ENCODE measurements at regions not wholly inside any gene's neighbourhood (a gene's known extent, or its start where the extent isn't known, plus 50 kb on each side); places are given as distances from the start of the nearest gene placed in this dataset.

DNA sequence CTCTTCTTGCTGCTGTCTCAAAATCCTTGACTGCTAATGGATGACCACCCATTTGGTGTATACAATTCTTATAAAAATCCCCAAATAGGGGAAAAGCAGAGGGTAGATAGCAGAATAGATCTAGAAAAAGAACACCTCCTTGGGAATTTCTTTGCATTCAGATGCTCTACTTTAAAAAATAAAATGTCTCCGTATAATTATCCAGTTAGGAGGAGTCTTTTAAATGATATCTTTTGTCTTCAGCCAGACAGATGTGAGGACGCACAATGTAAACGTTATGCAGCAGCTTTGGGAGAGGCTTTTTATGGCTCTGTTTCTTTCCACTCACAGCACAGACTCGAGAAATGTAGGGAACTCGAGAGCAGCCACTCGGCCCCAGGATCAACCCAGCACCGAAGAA, 300.2 kb downstream of the IRF8 start:
- no peak for TF ChIP-seq CTCF (IDR thresholded peaks at IDR 0.05; ENCODE audit: poor library complexity, severe bottlenecking)
- Histone ChIP-seq H3K36me3 (ENCODE audit: low read depth) (no peaks in the 10 kb centered on the region), H3K27ac (ENCODE audit: poor library complexity, severe bottlenecking) (no peak overlapping the region), H3K9me3 (ENCODE audit: severe bottlenecking) (no peaks in the 10 kb centered on the region), H3K27me3 (ENCODE audit: insufficient read depth, poor library complexity, severe bottlenecking) (peaks cover 95% of the 10 kb centered on the region), H3K4me3 (ENCODE audit: severe bottlenecking) (no peak overlapping the region), H3K4me1 (ENCODE audit: insufficient read depth, poor library complexity, severe bottlenecking) (no peaks in the 10 kb centered on the region)
- no peak for DNase-seq (ENCODE audit: low spot score)
- no peak for ATAC-seq (ENCODE audit: low read depth)

GRCh38 chr16:86199871-86200695, 301.1 kb downstream of the IRF8 start:
- Histone ChIP-seq H3K27ac (ENCODE audit: poor library complexity, severe bottlenecking) (no peak overlapping the region), H3K9me3 (ENCODE audit: severe bottlenecking) (no peaks in the 10 kb centered on the region), H3K36me3 (ENCODE audit: low read depth) (no peaks in the 10 kb centered on the region), H3K4me1 (ENCODE audit: insufficient read depth, poor library complexity, severe bottlenecking) (no peaks in the 10 kb centered on the region), H3K27me3 (ENCODE audit: insufficient read depth, poor library complexity, severe bottlenecking) (peaks cover 86% of the 10 kb centered on the region), H3K4me3 (ENCODE audit: severe bottlenecking) (no peak overlapping the region)
- no peak for ATAC-seq (ENCODE audit: low read depth)
- no peak for DNase-seq (ENCODE audit: low spot score)
- TF ChIP-seq CTCF (IDR thresholded peaks at IDR 0.05; ENCODE audit: poor library complexity, severe bottlenecking), result no peak

GRCh38 chr16:86200722-86201121, 301.8 kb downstream of the IRF8 start:
- H3K27me3 ChIP-seq (ENCODE audit: insufficient read depth, poor library complexity, severe bottlenecking), result peaks cover 80% of the 10 kb centered on the region
- no peak for TF ChIP-seq CTCF (IDR thresholded peaks at IDR 0.05; ENCODE audit: poor library complexity, severe bottlenecking)

GRCh38 chr16:86201746-86202145, 302.8 kb downstream of the IRF8 start:
- Histone ChIP-seq H3K27ac (ENCODE audit: poor library complexity, severe bottlenecking) (no peak overlapping the region), H3K27me3 (ENCODE audit: insufficient read depth, poor library complexity, severe bottlenecking) (peaks cover 69% of the 10 kb centered on the region), H3K4me3 (ENCODE audit: severe bottlenecking) (no peak overlapping the region), H3K4me1 (ENCODE audit: insufficient read depth, poor library complexity, severe bottlenecking) (no peaks in the 10 kb centered on the region), H3K9me3 (ENCODE audit: severe bottlenecking) (no peaks in the 10 kb centered on the region), H3K36me3 (ENCODE audit: low read depth) (no peaks in the 10 kb centered on the region)
- TF ChIP-seq CTCF (IDR thresholded peaks at IDR 0.05; ENCODE audit: poor library complexity, severe bottlenecking), result no peak
- no peak for ATAC-seq (ENCODE audit: low read depth)
- no peak for DNase-seq (ENCODE audit: low spot score)

More at GRCh38 chr16:86200722-86201121, 301.8 kb downstream of the IRF8 start:
- H3K36me3 ChIP-seq (ENCODE audit: low read depth), result no peaks in the 10 kb centered on the region
- no peaks in the 10 kb centered on the region for H3K9me3 ChIP-seq (ENCODE audit: severe bottlenecking)
- DNase-seq (ENCODE audit: low spot score) (no peak), ATAC-seq (ENCODE audit: low read depth) (no peak)
- H3K4me3 ChIP-seq (ENCODE audit: severe bottlenecking), result no peak overlapping the region
- H3K27ac ChIP-seq (ENCODE audit: poor library complexity, severe bottlenecking), result no peak overlapping the region
- no peaks in the 10 kb centered on the region for H3K4me1 ChIP-seq (ENCODE audit: insufficient read depth, poor library complexity, severe bottlenecking)

GRCh38 chr16:86202267-86202666, 303.3 kb downstream of the IRF8 start:
- DNase-seq (ENCODE audit: low spot score), result no peak
- Histone ChIP-seq H3K27ac (ENCODE audit: poor library complexity, severe bottlenecking) (no peak overlapping the region), H3K4me1 (ENCODE audit: insufficient read depth, poor library complexity, severe bottlenecking) (no peaks in the 10 kb centered on the region), H3K9me3 (ENCODE audit: severe bottlenecking) (no peaks in the 10 kb centered on the region), H3K27me3 (ENCODE audit: insufficient read depth, poor library complexity, severe bottlenecking) (peaks cover 64% of the 10 kb centered on the region), H3K36me3 (ENCODE audit: low read depth) (no peaks in the 10 kb centered on the region), H3K4me3 (ENCODE audit: severe bottlenecking) (no peak overlapping the region)
- no peak for TF ChIP-seq CTCF (IDR thresholded peaks at IDR 0.05; ENCODE audit: poor library complexity, severe bottlenecking)
- no peak for ATAC-seq (ENCODE audit: low read depth)
